Activated T-cell treated with anti-CD3 and anti-CD28 coated beads, Interleukin-2, amount 50 U/mL, for 24 hours (primary cell): ENCODE measurements at regions not wholly inside any gene's neighbourhood (a gene's known extent, or its start where the extent isn't known, plus 50 kb on each side); places are given as distances from the start of the nearest gene placed in this dataset.
"Not testable (repeated sequence)": the region's sequence is repeated elsewhere in the genome, so short reads cannot be mapped to it uniquely, and the experiment has no call there.

Source experiments
- DNase-seq: peaks from one replicate; pipeline ENCODE4 v3.0.0-alpha.2; 2020
- H3K27ac Mint-ChIP-seq: 2 replicates; pipeline ENCODE4 v1.8.0; 2020; ENCODE audit warnings: mild to moderate bottlenecking, mixed read lengths
- H3K27me3 Mint-ChIP-seq: 2 replicates; pipeline ENCODE4 v1.8.0; 2020; ENCODE audit warnings: mixed read lengths
- H3K36me3 Mint-ChIP-seq: 2 replicates; pipeline ENCODE4 v1.8.0; 2020; ENCODE audit warnings: low read depth, mixed read lengths
- H3K4me1 Mint-ChIP-seq: 2 replicates; pipeline ENCODE4 v1.8.0; 2020; ENCODE audit warnings: low read depth, mixed read lengths
- H3K4me3 Mint-ChIP-seq: 2 replicates; pipeline ENCODE4 v1.8.0; 2020; ENCODE audit warnings: mild to moderate bottlenecking, moderate library complexity, mixed read lengths
- H3K9me3 Mint-ChIP-seq: 2 replicates; pipeline ENCODE4 v1.8.0; 2020; ENCODE audit warnings: mixed read lengths

GRCh38 chr5:164302533-164303235 is 797.3 kb downstream of the MAT2B start:
- Mint-ChIP-seq H3K36me3 (no peaks in the 10 kb centered on the region), H3K4me3 (no peak overlapping the region), H3K27me3 (no peaks in the 10 kb centered on the region), H3K9me3 (no peaks in the 10 kb centered on the region), H3K4me1 (no peaks in the 10 kb centered on the region), H3K27ac (no peak overlapping the region)
- DNase-seq = no peak

GRCh38 chr5:164303646-164304215 is 798.3 kb downstream of the MAT2B start:
- Mint-ChIP-seq H3K9me3 (peaks cover 2% of the 10 kb centered on the region), H3K4me3 (no peak overlapping the region)

GRCh38 chr5:164306662-164307061 is 801.2 kb downstream of the MAT2B start:
- Mint-ChIP-seq H3K27ac (no peak overlapping the region), H3K9me3 (peaks cover 5% of the 10 kb centered on the region), H3K27me3 (no peaks in the 10 kb centered on the region), H3K4me1 (no peaks in the 10 kb centered on the region), H3K4me3 (no peak overlapping the region), H3K36me3 (no peaks in the 10 kb centered on the region)
- DNase-seq = no peak

More at GRCh38 chr5:164303646-164304215, 798.3 kb downstream of the MAT2B start:
- DNase-seq = no peak
- no peak overlapping the region for H3K27ac Mint-ChIP-seq
- no peaks in the 10 kb centered on the region for H3K4me1 Mint-ChIP-seq
- H3K27me3 Mint-ChIP-seq = no peaks in the 10 kb centered on the region
- no peaks in the 10 kb centered on the region for H3K36me3 Mint-ChIP-seq

- H3K36me3 Mint-ChIP-seq = no peaks in the 10 kb centered on the region
- H3K27me3 Mint-ChIP-seq = no peaks in the 10 kb centered on the region
- H3K9me3 Mint-ChIP-seq = peaks cover 7% of the 10 kb centered on the region
- no peak for DNase-seq
- H3K4me3 Mint-ChIP-seq = no peak overlapping the region
- no peak overlapping the region for H3K27ac Mint-ChIP-seq
- H3K4me1 Mint-ChIP-seq = no peaks in the 10 kb centered on the region
Observed at GRCh38 chr5:164312801-164313200, 807.4 kb downstream of the MAT2B start.

- Mint-ChIP-seq H3K36me3 (no peaks in the 10 kb centered on the region), H3K4me3 (no peak overlapping the region)
- DNase-seq = no peak
Observed at GRCh38 chr5:164317676-164318075, 812.3 kb downstream of the MAT2B start.

GRCh38 chr5:164319161-164319560 is 813.7 kb downstream of the MAT2B start:
- H3K4me3 Mint-ChIP-seq = no peak overlapping the region
- no peaks in the 10 kb centered on the region for H3K36me3 Mint-ChIP-seq
- H3K27me3 Mint-ChIP-seq = no peaks in the 10 kb centered on the region

More at GRCh38 chr5:164317676-164318075, 812.3 kb downstream of the MAT2B start:
- H3K27me3 Mint-ChIP-seq = no peaks in the 10 kb centered on the region
- no peaks in the 10 kb centered on the region for H3K4me1 Mint-ChIP-seq
- H3K9me3 Mint-ChIP-seq = peaks cover 2% of the 10 kb centered on the region
- H3K27ac Mint-ChIP-seq = no peak overlapping the region

GRCh38 chr5:164324239-164324638 is 818.8 kb downstream of the MAT2B start:
- Mint-ChIP-seq H3K4me3 (no peak overlapping the region), H3K36me3 (no peaks in the 10 kb centered on the region), H3K9me3 (peaks cover 16% of the 10 kb centered on the region)

More at GRCh38 chr5:164319161-164319560, 813.7 kb downstream of the MAT2B start:
- Mint-ChIP-seq H3K4me1 (no peaks in the 10 kb centered on the region), H3K9me3 (peaks cover 2% of the 10 kb centered on the region), H3K27ac (no peak overlapping the region)
- DNase-seq = no peak

GRCh38 chr5:164326219-164326618 is 820.8 kb downstream of the MAT2B start:
- Mint-ChIP-seq H3K27ac (no peak overlapping the region), H3K4me3 (no peak overlapping the region), H3K27me3 (no peaks in the 10 kb centered on the region), H3K4me1 (no peaks in the 10 kb centered on the region), H3K9me3 (peaks cover 16% of the 10 kb centered on the region), H3K36me3 (no peaks in the 10 kb centered on the region)
- no peak for DNase-seq

More at GRCh38 chr5:164324239-164324638, 818.8 kb downstream of the MAT2B start:
- DNase-seq = no peak
- Mint-ChIP-seq H3K4me1 (no peaks in the 10 kb centered on the region), H3K27me3 (no peaks in the 10 kb centered on the region), H3K27ac (no peak overlapping the region)

GRCh38 chr5:164327166-164327565 is 821.7 kb downstream of the MAT2B start:
- H3K4me3 Mint-ChIP-seq, H3K36me3 Mint-ChIP-seq, H3K27me3 Mint-ChIP-seq, H3K4me1 Mint-ChIP-seq, H3K27ac Mint-ChIP-seq, DNase-seq: not testable (repeated sequence)
- H3K9me3 Mint-ChIP-seq = peaks cover 16% of the 10 kb centered on the region

- Mint-ChIP-seq H3K4me3 (no peak overlapping the region), H3K36me3 (no peaks in the 10 kb centered on the region), H3K9me3 (peaks cover 3% of the 10 kb centered on the region), H3K27me3 (no peaks in the 10 kb centered on the region), H3K27ac (no peak overlapping the region), H3K4me1 (no peaks in the 10 kb centered on the region)
- no peak for DNase-seq
Observed at GRCh38 chr5:164332349-164333196, 827.2 kb downstream of the MAT2B start.

GRCh38 chr5:164335837-164336236 is 830.4 kb downstream of the MAT2B start:
- Mint-ChIP-seq H3K36me3 (no peaks in the 10 kb centered on the region), H3K4me1 (no peaks in the 10 kb centered on the region), H3K4me3 (no peak overlapping the region), H3K27ac (no peak overlapping the region), H3K9me3 (peaks cover 4% of the 10 kb centered on the region), H3K27me3 (no peaks in the 10 kb centered on the region)
- DNase-seq = no peak

GRCh38 chr5:164336276-164336675 is 830.9 kb downstream of the MAT2B start:
- no peaks in the 10 kb centered on the region for H3K27me3 Mint-ChIP-seq
- no peaks in the 10 kb centered on the region for H3K4me1 Mint-ChIP-seq
- DNase-seq = no peak
- H3K36me3 Mint-ChIP-seq = no peaks in the 10 kb centered on the region
- no peak overlapping the region for H3K4me3 Mint-ChIP-seq
- H3K27ac Mint-ChIP-seq = no peak overlapping the region
- peaks cover 4% of the 10 kb centered on the region for H3K9me3 Mint-ChIP-seq

GRCh38 chr5:164336906-164337305 is 831.5 kb downstream of the MAT2B start:
- Mint-ChIP-seq H3K27ac (no peak overlapping the region), H3K9me3 (peaks cover 4% of the 10 kb centered on the region)

GRCh38 chr5:164341056-164341619 is 835.7 kb downstream of the MAT2B start:
- Mint-ChIP-seq H3K4me3 (no peak overlapping the region), H3K9me3 (peaks cover 6% of the 10 kb centered on the region), H3K27ac (no peak overlapping the region), H3K4me1 (no peaks in the 10 kb centered on the region), H3K36me3 (no peaks in the 10 kb centered on the region), H3K27me3 (no peaks in the 10 kb centered on the region)
- no peak for DNase-seq

More at GRCh38 chr5:164336906-164337305, 831.5 kb downstream of the MAT2B start:
- no peak for DNase-seq
- no peaks in the 10 kb centered on the region for H3K4me1 Mint-ChIP-seq
- no peak overlapping the region for H3K4me3 Mint-ChIP-seq
- no peaks in the 10 kb centered on the region for H3K36me3 Mint-ChIP-seq
- H3K27me3 Mint-ChIP-seq = no peaks in the 10 kb centered on the region
